Panc1 (cell line): ENCODE measurements at regions not wholly inside any gene's neighbourhood (a gene's known extent, or its start where the extent isn't known, plus 50 kb on each side); places are given as distances from the start of the nearest gene placed in this dataset.
"Not testable (repeated sequence)": the region's sequence is repeated elsewhere in the genome, so short reads cannot be mapped to it uniquely, and the experiment has no call there.

ENCODE experiments used
- ATAC-seq: fragments of 200-7000 bp; cut with Tn5 transposase; 2 replicates; pipeline ENCODE4 v1.9.1; 2020; ENCODE audit warnings: mild to moderate bottlenecking, moderate library complexity
- BruUV-seq: library from RNA; stranded (reverse); fragments of 400-500 nt; replicated peaks from 2 replicates; lab custom pipeline; 2021; lab: Mats Ljungman, UMichigan
- CTCF ChIA-PET: fragments of 300-600 bp; sonication (Branson Sonifier 250); formaldehyde crosslinking; loops from one replicate; lab custom pipeline; 2022; ENCODE audit warnings: antibody characterized with exemption; lab: Charles Lee
- POLR2A ChIA-PET: fragments of 300-600 bp; sonication (Branson Sonifier 250); formaldehyde crosslinking; loops from one replicate; lab custom pipeline; 2022; ENCODE audit warnings: antibody characterized with exemption; lab: Charles Lee
- DNase-seq: peaks from one replicate; pipeline ENCODE4 v3.0.0-alpha.2; 2010; ENCODE audit warnings: low read depth, low spot score
- H3K27ac ChIP-seq: 2 replicates; pipeline ENCODE4 v1.5.1; 2011; ENCODE audit warnings: mild to moderate bottlenecking, low read length, inconsistent platforms
- H3K27me3 ChIP-seq: fragments of 200-500 bp; sonication (Bioruptor generic); 2 replicates; pipeline ENCODE4 v1.6.0; 2014; ENCODE audit warnings: low read length, inconsistent platforms; ENCODE audit not compliant: control insufficient read depth, insufficient read depth
- H3K36me3 ChIP-seq: fragments of 200-500 bp; sonication (Bioruptor generic); 2 replicates; pipeline ENCODE4 v1.5.1; 2014; ENCODE audit warnings: inconsistent platforms, mild to moderate bottlenecking, low read length, moderate library complexity; ENCODE audit not compliant: control insufficient read depth, insufficient read depth
- H3K4me1 ChIP-seq: 2 replicates; pipeline ENCODE4 v1.5.1; 2011; ENCODE audit warnings: inconsistent platforms, mild to moderate bottlenecking, low read length, moderate library complexity; ENCODE audit not compliant: control insufficient read depth, insufficient read depth
- H3K4me3 ChIP-seq, 2 experiments: 2 replicates each; pipeline ENCODE4 v1.5.1; 2011 to 2012; ENCODE audit warnings: low read depth in 2 of 2, low read length in 2 of 2, mild to moderate bottlenecking in 2 of 2, inconsistent platforms in 1 of 2, moderate library complexity in 1 of 2
- H3K9me3 ChIP-seq: fragments of 200-500 bp; sonication (Bioruptor generic); 2 replicates; pipeline ENCODE4 v1.5.1; 2014; ENCODE audit warnings: low read depth, mild to moderate bottlenecking, inconsistent platforms, low read length, moderate library complexity; ENCODE audit not compliant: control insufficient read depth, insufficient read depth
- in situ Hi-C: cut with HindIII; loops from 2 replicates; pipeline ENCODE4 v1.10.0; 2016; ENCODE audit warnings: low sequenced_read_pairs, low pct_unique_long_range_greater_than_20kb
- intact Hi-C: fragments of 100-400 bp; cut with micrococcal nuclease; formaldehyde crosslinking; loops from one replicate; pipeline ENCODE4 v1.10.0; 2022; ENCODE audit not compliant: unreplicated experiment

DNA sequence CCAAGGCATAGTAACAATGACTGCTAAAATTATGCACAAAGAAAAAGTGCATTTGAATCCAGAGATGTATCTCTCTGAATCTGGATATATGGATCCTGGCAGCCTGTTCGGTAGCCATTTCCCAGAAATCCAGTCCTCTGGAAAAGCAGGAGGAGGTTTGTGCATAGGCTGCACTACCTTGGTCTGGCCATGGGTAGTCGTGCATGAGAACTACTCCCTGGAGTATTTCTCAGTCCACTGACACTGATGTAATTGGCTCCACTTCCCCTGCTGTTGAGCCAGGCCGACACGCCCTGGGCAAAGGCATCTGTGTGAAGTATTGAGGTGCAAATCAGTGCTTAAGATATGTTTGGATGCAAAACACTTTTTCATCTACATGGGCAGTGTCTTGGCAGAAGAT lies 2793.8 kb downstream of the RPIA start:
- POLR2A ChIA-PET, H3K36me3 ChIP-seq, ATAC-seq, DNase-seq, intact Hi-C loops, H3K4me3 ChIP-seq, BruUV-seq, H3K4me1 ChIP-seq, H3K9me3 ChIP-seq, CTCF ChIA-PET, H3K27ac ChIP-seq, H3K27me3 ChIP-seq, in situ Hi-C loops: not testable (repeated sequence)

DNA sequence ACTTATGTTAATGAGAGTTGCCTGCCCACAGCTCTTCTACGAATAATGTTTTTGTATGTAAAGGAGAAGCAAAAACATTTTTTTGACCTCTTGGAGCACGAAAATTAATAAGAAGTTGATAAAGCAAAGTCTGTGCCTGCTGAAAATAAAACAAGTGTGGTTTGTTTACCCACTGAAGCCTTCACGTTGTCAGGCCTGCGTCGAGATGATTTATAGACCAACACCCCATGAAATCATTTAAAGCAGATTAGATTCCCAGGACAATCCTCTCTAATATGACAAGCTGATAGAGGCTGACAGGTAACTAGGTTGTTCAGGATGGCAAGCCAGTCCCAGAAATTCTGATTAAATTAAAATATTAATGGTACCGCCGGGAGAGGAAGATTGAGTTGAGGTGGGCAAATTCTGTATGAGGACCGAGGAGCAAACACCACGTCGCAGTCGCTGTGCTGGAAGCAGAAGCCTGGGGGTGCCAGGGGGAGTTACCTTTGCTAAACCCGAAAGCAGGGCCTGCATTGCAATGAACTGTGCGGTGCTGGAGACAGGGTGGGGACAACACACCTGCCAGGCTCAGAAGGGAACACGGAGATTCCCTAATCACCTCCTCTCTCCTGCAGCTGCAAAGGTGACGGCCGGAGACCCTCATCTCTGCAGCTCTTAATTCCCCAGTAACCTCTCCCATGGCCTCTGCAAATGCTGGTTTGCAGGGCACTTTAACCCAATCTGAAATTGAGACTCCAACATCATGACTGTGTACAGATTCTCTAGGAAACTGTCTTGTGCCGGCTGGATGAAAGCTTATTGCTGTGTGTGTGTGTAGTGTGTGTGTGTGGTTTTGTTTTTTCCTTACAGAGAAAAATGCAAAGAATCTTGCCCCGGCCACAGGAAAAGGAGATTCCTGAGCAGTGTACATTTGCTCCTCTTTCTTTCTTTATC lies 2805.9 kb downstream of the RPIA start:
- BruUV-seq, CTCF ChIA-PET, DNase-seq, POLR2A ChIA-PET, H3K4me1 ChIP-seq, in situ Hi-C loops, H3K4me3 ChIP-seq, H3K36me3 ChIP-seq, H3K27ac ChIP-seq, H3K27me3 ChIP-seq, H3K9me3 ChIP-seq, intact Hi-C loops: not testable (repeated sequence)
- 0 out of 2 replicates have a peak, but pooled peaks have one; percentile 53 for ATAC-seq

DNA sequence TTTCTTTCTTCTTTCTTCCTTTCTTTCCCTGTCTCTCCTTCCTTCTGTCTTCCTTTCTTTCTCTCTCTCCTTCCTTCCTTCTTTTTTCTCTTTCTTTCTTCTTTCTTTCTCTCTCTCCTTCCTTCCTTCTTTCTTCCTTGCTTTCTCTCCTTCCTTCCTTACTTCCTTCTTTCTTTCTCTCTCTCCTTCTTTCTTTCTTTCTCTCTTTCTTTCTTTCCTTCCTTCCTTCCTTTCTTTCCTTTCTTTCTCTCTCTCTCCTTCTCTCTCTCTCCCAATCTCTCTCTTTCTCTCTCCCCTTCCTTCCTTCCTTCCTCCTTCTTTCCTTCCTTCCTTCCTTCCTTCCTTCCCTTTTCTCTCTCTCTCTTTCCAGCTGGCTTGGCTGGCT lies 2806.6 kb downstream of the RPIA start:
- in situ Hi-C loops, ATAC-seq, CTCF ChIA-PET, BruUV-seq, H3K4me3 ChIP-seq, H3K36me3 ChIP-seq, H3K9me3 ChIP-seq, H3K27ac ChIP-seq, intact Hi-C loops, POLR2A ChIA-PET, H3K27me3 ChIP-seq, DNase-seq, H3K4me1 ChIP-seq: not testable (repeated sequence)

DNA sequence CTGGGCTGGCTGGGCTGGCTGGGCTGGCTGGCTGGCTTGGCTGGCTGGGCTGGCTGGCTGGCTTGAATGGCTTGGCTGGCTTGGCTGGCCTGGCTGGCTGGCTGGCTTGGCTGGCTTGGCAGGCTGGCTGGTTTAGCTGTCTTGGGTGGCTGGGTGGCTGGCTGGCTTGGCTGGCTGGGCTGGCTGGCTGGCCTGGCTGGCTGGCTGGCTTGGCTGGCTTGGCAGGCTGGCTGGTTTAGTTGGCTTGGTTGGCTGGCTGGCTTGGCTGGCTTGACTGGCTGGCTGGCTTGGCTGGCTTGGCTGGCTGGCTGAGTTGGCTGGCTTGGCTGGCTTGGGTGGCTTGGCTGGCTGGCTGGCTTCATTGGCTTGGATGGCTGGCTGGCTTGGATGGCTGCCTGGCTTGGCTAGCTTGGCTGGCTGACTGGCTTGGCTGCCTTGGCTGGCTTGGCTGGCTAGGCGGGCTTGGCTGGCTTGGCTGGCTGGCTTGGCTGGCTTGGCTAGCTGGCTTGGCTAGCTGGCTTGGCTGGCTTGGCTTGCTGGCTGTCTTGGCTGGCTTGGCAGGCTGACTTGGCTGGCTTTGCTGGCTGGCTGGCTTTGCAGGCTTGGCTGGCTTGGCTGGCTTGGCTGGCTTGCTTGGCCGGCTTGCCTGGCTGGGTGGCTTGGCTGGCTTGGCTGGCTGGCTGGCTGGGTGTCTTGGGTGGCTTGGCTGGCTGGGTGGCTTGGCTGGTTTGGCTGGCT lies 2807.2 kb downstream of the RPIA start:
- H3K27ac ChIP-seq, H3K4me3 ChIP-seq, POLR2A ChIA-PET, H3K27me3 ChIP-seq, H3K9me3 ChIP-seq, H3K36me3 ChIP-seq, BruUV-seq, DNase-seq, CTCF ChIA-PET, H3K4me1 ChIP-seq, in situ Hi-C loops, intact Hi-C loops: not testable (repeated sequence)
- 0 out of 2 replicates have a peak, but pooled peaks have one; percentile 26 for ATAC-seq

DNA sequence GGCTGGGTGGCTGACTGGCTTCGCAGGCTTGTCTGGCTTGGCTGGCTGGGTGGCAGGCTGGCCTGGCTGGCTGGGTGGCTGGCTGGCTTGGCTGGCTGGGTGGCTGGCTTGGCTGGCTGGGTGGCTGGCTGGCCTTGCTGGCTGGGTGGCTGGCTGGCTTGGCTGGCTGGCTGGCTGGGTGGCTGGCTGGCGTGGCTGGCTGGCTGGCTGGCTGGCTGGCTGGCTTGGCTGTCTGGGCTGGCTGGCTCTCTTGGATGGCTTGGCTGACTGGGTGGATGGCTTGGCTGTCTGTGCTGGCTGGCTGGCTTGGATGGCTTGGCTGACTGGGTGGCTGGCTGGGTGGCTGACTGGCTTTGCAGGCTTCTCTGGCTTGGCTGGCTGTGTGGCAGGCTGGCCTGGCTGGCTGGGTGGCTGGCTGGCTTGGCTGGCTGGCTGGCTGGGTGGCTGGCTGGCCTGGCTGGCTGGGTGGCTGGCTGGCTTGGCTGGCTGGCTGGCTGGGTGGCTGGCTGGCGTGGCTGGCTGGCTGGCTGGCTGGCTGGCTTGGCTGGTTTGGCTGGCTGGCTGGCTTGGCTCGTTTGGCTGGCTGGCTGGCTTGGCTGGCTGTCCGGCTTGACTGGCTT lies 2808.1 kb downstream of the RPIA start:
- intact Hi-C loops = not testable (repeated sequence)

DNA sequence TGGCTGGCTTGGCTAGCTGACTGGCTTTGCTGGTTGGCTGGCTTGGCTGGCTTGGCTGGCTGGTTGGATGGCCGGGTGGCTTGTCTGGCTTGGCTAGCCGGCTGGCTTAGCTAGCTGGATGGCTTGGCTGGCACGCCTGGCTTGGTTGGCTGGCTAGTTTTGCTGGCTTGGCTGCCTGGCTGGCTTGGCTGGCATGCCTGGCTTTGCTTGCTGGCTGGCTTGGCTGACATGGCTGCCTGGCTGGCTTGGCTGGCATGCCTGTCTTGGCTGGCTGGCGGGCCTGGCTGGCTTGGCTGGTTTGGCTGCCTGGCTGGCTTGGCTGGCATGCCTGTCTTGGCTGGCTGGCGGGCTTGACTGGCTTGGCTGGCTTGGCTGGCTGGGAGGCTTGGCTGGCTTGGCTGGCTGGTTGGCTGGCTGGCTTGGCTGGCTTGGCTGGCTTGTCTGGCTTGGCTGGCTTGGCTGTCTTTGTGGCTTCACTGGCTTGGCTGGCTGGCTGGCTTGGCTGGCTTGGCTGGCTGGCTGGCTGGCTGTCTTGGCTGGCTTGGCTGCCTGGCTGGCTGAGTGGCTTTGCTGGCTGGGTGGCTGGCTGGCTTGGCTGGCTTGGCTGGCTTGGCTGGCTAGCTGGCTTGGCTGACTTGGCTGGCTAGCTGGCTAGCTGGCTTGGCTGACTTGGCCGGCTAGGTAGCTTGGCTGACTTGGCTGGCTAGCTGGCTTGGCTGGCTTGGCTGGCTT lies 2808.9 kb downstream of the RPIA start:
- H3K27me3 ChIP-seq, H3K36me3 ChIP-seq, POLR2A ChIA-PET, in situ Hi-C loops, H3K9me3 ChIP-seq, BruUV-seq, H3K4me3 ChIP-seq, CTCF ChIA-PET, DNase-seq, H3K4me1 ChIP-seq, intact Hi-C loops, H3K27ac ChIP-seq, ATAC-seq: not testable (repeated sequence)

More for the DNA sequence above, 2808.1 kb downstream of the RPIA start:
- ATAC-seq, BruUV-seq, CTCF ChIA-PET, in situ Hi-C loops, DNase-seq, H3K27ac ChIP-seq, POLR2A ChIA-PET, H3K27me3 ChIP-seq, H3K4me3 ChIP-seq, H3K9me3 ChIP-seq, H3K4me1 ChIP-seq, H3K36me3 ChIP-seq: not testable (repeated sequence)
